GM12864 (cell line): ENCODE measurements at regions not wholly inside any gene's neighbourhood (a gene's known extent, or its start where the extent isn't known, plus 50 kb on each side); places are given as distances from the start of the nearest gene placed in this dataset.

Source experiments
- DNase-seq: peaks from one replicate; pipeline ENCODE4 v3.0.0-alpha.2; 2011; ENCODE audit warnings: low read depth
- H3K4me3 ChIP-seq: 2 replicates; pipeline ENCODE4 v1.5.1; 2011; ENCODE audit warnings: mild to moderate bottlenecking, low read depth, low read length, control low read depth
- TF ChIP-seq, protein P1 (sequence below): IDR thresholded peaks from 2 replicates; pipeline ENCODE4 v1.5.1; 2011; ENCODE audit warnings: low read depth, mild to moderate bottlenecking, moderate library complexity, low read length, control low read depth, inconsistent platforms; ENCODE audit errors: missing control alignments

GRCh38 chr20:22652681-22653588, 68.6 kb upstream of the FOXA2 start:
- no peak for DNase-seq
- TF ChIP-seq, protein P1, sequence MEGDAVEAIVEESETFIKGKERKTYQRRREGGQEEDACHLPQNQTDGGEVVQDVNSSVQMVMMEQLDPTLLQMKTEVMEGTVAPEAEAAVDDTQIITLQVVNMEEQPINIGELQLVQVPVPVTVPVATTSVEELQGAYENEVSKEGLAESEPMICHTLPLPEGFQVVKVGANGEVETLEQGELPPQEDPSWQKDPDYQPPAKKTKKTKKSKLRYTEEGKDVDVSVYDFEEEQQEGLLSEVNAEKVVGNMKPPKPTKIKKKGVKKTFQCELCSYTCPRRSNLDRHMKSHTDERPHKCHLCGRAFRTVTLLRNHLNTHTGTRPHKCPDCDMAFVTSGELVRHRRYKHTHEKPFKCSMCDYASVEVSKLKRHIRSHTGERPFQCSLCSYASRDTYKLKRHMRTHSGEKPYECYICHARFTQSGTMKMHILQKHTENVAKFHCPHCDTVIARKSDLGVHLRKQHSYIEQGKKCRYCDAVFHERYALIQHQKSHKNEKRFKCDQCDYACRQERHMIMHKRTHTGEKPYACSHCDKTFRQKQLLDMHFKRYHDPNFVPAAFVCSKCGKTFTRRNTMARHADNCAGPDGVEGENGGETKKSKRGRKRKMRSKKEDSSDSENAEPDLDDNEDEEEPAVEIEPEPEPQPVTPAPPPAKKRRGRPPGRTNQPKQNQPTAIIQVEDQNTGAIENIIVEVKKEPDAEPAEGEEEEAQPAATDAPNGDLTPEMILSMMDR, result no peak
- no peak overlapping the region for H3K4me3 ChIP-seq

- no peak overlapping the region for H3K4me3 ChIP-seq
- TF ChIP-seq, protein P1, result no peak
- DNase-seq, result no peak
Measured at GRCh38 chr20:22653658-22654642, 69.6 kb upstream of the FOXA2 start.

GRCh38 chr20:22663528-22664025, 79.2 kb upstream of the FOXA2 start:
- H3K4me3 ChIP-seq, result no peak overlapping the region
- DNase-seq, result no peak
- TF ChIP-seq, protein P1, result no peak

DNA sequence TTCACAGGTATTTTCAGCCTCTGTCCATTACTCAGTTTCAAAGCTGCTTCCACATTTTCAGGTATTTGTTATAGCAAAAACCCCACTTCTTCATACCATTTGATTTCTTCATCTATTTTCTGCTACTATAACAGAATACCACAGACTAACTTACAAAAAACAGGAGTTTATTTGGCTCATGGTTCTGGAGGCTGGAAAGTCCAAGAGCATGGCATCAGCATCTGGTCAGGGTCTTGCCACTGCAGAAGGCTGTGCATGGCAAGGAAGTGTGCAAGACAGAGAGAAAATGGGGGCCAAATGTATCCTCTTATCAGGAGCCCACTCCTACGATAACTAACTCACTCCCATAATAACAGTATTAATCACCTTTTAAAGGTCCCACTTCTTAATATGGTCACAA, 82.8 kb upstream of the FOXA2 start:
- DNase-seq, result no peak
- H3K4me3 ChIP-seq, result no peak overlapping the region
- TF ChIP-seq, protein P1, result no peak

DNA sequence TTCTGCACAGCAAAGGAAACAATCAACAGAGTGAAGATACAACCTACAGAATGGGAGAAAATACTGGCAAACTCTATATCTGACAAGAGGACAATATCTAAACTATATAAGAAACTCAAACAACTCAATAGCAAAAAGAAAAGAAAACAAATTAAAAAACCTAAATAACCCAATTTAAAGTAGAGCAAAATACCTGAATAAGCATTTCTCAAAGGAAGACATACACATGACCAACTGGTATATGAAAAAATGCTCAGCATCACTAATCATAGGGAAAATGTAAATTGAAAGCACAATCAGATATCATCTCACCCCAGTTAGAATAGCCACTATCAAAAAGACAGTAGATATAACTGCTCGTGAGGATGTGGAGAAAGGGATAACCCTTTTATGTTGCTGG, 87.8 kb upstream of the FOXA2 start:
- TF ChIP-seq, protein P1, result no peak
- no peak overlapping the region for H3K4me3 ChIP-seq
- no peak for DNase-seq

DNA sequence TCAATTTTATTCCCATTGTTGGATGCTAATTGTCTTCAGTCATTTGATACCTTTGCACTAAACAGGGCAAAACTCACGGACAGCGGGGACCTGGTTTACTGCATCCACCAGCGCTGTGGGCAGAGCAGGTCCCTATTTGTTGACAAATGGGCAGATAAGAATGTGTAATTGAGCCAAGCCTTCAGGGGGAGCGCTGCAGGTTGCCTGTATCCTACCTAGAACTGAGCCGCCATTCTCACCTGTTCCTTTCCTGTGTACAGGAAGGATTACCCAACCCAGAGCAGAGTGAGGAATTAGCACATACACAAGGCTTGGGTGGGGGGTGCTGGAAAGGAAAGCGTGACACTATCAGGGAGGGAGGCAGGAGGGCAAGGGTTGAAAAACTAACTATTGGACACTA, 89.1 kb upstream of the FOXA2 start:
- H3K4me3 ChIP-seq, result no peak overlapping the region
- TF ChIP-seq, protein P1, result no peak
- DNase-seq, result no peak
